Smooth muscle cell (in vitro differentiated cells): ENCODE measurements at regions not wholly inside any gene's neighbourhood (a gene's known extent, or its start where the extent isn't known, plus 50 kb on each side); places are given as distances from the start of the nearest gene placed in this dataset.

Source experiments
- DNase-seq: peaks from one replicate; lab custom pipeline; 2025; ENCODE audit not compliant: unreplicated experiment; lab: John Stamatoyannopoulos, UW
- H2AFZ ChIP-seq: fragments of 200-600 bp; sonication (generic); 2 replicates; pipeline ENCODE4 v1.6.0; 2016; ENCODE audit warnings: antibody characterized with exemption, low read depth, mild to moderate bottlenecking
- H3F3A ChIP-seq: fragments of 200-600 bp; sonication (generic); 2 replicates; pipeline ENCODE4 v1.6.0; 2017; ENCODE audit warnings: antibody characterized with exemption, low read depth
- H3K27ac ChIP-seq: fragments of 200-600 bp; sonication (generic); 2 replicates; pipeline ENCODE4 v1.5.1; 2016; ENCODE audit warnings: low read depth, mild to moderate bottlenecking
- H3K27me3 ChIP-seq: fragments of 200-600 bp; sonication (generic); 2 replicates; pipeline ENCODE4 v1.6.1; 2016; ENCODE audit warnings: low read depth, mild to moderate bottlenecking
- H3K36me3 ChIP-seq: fragments of 200-600 bp; sonication (generic); 2 replicates; pipeline ENCODE4 v1.5.1; 2016; ENCODE audit warnings: low read depth
- H3K4me1 ChIP-seq: fragments of 200-600 bp; sonication (generic); 2 replicates; pipeline ENCODE4 v1.5.1; 2016; ENCODE audit warnings: low read depth
- H3K4me2 ChIP-seq: fragments of 200-600 bp; sonication (generic); 2 replicates; pipeline ENCODE4 v1.6.0; 2016; ENCODE audit warnings: mild to moderate bottlenecking
- H3K4me3 ChIP-seq: fragments of 200-600 bp; sonication (generic); 2 replicates; pipeline ENCODE4 v1.5.1; 2016; ENCODE audit warnings: mild to moderate bottlenecking
- H3K79me2 ChIP-seq: fragments of 200-600 bp; sonication (generic); 2 replicates; pipeline ENCODE4 v1.6.0; 2016; ENCODE audit warnings: low read depth, mild to moderate bottlenecking
- H3K9ac ChIP-seq: fragments of 200-600 bp; sonication (generic); 2 replicates; pipeline ENCODE4 v1.6.0; 2016; ENCODE audit warnings: low read depth
- H3K9me3 ChIP-seq: fragments of 200-600 bp; sonication (generic); replicated peaks from 2 replicates; pipeline ENCODE4 v1.5.1; 2016; ENCODE audit warnings: low read depth
- H4K20me1 ChIP-seq: fragments of 200-600 bp; sonication (generic); 2 replicates; pipeline ENCODE4 v1.6.0; 2016; ENCODE audit warnings: low read depth
- CTCF ChIP-seq: fragments of 200-600 bp; sonication (generic); IDR thresholded peaks from 2 replicates; pipeline ENCODE4 v1.5.1; 2017; ENCODE audit warnings: borderline replicate concordance, mild to moderate bottlenecking, antibody characterized with exemption; ENCODE audit not compliant: insufficient read depth, poor library complexity, severe bottlenecking
- WGBS: methylation state at CpG from one replicate; pipeline ENCODE4 v1.1.7; 2016; ENCODE audit warnings: low lambda C conversion rate; 5-methylcytosine and 5-hydroxymethylcytosine counted together

GRCh38 chr18:5669585-5669984 lies 125.8 kb upstream of the EPB41L3 start:
- Histone ChIP-seq H3K36me3 (no peaks in the 10 kb centered on the region), H3K4me1 (no peaks in the 10 kb centered on the region), H3K4me3 (no peak overlapping the region), H3K79me2 (no peaks in the 10 kb centered on the region), H3K27ac (no peak overlapping the region), H3K4me2 (no peak overlapping the region), H3F3A (no peaks in the 10 kb centered on the region), H3K27me3 (no peaks in the 10 kb centered on the region), H4K20me1 (no peaks in the 10 kb centered on the region), H3K9ac (no peak overlapping the region), H2AFZ (no peak overlapping the region), H3K9me3 (no peaks in the 10 kb centered on the region)
- no peak for TF ChIP-seq CTCF
- 93% methylated on average over 2 of the region's 2 CpGs for WGBS
- no peak for DNase-seq

DNA sequence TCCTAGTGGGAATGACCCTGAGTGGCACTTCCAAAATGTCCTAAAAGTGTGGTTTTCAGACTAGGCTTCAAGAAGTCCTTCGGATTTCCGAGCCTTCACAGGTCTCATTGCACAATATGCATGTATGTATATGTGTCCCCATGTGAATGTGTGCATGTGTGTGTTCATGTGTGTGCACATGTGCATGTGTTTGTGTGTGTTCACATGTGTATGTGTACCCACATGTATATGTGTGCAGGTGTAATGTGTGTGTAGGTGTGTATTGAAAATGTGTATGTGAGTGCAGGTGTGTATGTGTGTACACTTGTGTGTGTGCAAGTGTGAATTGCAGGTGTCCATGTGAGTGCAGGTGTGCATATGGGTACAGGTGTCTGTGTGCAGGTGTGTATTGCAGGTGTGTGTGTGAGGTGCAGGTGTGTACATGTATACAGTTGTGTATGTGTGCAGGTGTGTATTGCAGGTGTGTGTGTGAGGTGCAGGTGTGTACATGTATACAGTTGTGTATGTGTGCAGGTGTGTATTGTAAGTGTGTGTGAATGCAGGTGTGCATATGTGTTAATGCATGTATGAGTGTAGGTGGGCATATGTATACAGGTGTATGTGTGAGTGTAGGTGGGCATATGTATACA lies 124.4 kb upstream of the EPB41L3 start:
- no peak overlapping the region for H2AFZ ChIP-seq
- no peak overlapping the region for H3K27ac ChIP-seq
- no peaks in the 10 kb centered on the region for H3K79me2 ChIP-seq
- no peaks in the 10 kb centered on the region for H3K9me3 ChIP-seq
- no peaks in the 10 kb centered on the region for H4K20me1 ChIP-seq
- H3K36me3 ChIP-seq, result no peaks in the 10 kb centered on the region
- DNase-seq, result no peak
- H3K4me2 ChIP-seq, result no peak overlapping the region
- H3F3A ChIP-seq, result no peaks in the 10 kb centered on the region
- no peak for TF ChIP-seq CTCF
- no peak overlapping the region for H3K4me3 ChIP-seq
- no peak overlapping the region for H3K9ac ChIP-seq
- 44% methylated on average over 2 of the region's 2 CpGs for WGBS
- H3K4me1 ChIP-seq, result no peaks in the 10 kb centered on the region
- H3K27me3 ChIP-seq, result peaks cover 3% of the 10 kb centered on the region

- no peaks in the 10 kb centered on the region for H3K36me3 ChIP-seq
- H3K79me2 ChIP-seq, result no peaks in the 10 kb centered on the region
- peaks cover 3% of the 10 kb centered on the region for H3K27me3 ChIP-seq
- 87% methylated on average over 3 of the region's 3 CpGs for WGBS
- H4K20me1 ChIP-seq, result no peaks in the 10 kb centered on the region
- no peak overlapping the region for H2AFZ ChIP-seq
- H3K9me3 ChIP-seq, result no peaks in the 10 kb centered on the region
- no peak overlapping the region for H3K4me2 ChIP-seq
- no peak overlapping the region for H3K9ac ChIP-seq
- no peak for TF ChIP-seq CTCF
- no peaks in the 10 kb centered on the region for H3K4me1 ChIP-seq
- no peak overlapping the region for H3K4me3 ChIP-seq
- no peaks in the 10 kb centered on the region for H3F3A ChIP-seq
- DNase-seq, result no peak
- H3K27ac ChIP-seq, result no peak overlapping the region
Observed at GRCh38 chr18:5667356-5667755, 123.6 kb upstream of the EPB41L3 start.

DNA sequence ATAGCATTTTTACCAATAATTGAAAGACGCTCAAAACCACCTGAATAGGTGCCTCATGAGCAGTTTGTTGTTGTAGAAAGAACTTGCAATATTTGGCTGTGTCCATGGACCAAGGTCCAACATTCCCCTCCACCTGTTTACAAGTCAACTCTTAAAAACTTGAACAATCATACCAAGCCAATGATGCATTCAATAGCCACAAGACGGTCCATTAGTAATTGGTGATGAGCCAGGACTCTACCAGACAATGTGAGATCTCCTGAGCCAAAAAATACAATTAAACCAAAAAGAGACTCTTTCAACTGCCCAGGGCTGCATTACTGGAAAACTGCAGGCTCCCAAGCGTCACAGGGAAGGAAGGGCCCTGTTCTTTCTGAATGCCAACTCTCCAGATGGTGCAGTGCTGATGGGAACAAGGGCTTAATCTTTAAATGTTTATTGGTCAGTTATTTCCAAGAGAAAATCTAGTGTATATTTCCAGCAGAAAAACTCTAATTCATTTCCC lies 118.8 kb upstream of the EPB41L3 start:
- no peaks in the 10 kb centered on the region for H3K9me3 ChIP-seq
- H3K4me2 ChIP-seq, result no peak overlapping the region
- DNase-seq, result no peak
- WGBS, result 86% methylated on average over 3 of the region's 3 CpGs
- H3K27ac ChIP-seq, result no peak overlapping the region
- no peaks in the 10 kb centered on the region for H3K79me2 ChIP-seq
- H3K4me1 ChIP-seq, result no peaks in the 10 kb centered on the region
- TF ChIP-seq CTCF, result no peak
- no peak overlapping the region for H3K4me3 ChIP-seq
- H3F3A ChIP-seq, result no peaks in the 10 kb centered on the region
- peaks cover 3% of the 10 kb centered on the region for H3K27me3 ChIP-seq
- H3K36me3 ChIP-seq, result no peaks in the 10 kb centered on the region
- H4K20me1 ChIP-seq, result no peaks in the 10 kb centered on the region
- H3K9ac ChIP-seq, result no peak overlapping the region
- H2AFZ ChIP-seq, result no peak overlapping the region
